Activated CD4-positive, alpha-beta T cell treated with anti-CD3 and anti-CD28 coated beads for 4 hours (primary cell): ENCODE measurements at regions not wholly inside any gene's neighbourhood (a gene's known extent, or its start where the extent isn't known, plus 50 kb on each side); places are given as distances from the start of the nearest gene placed in this dataset.
"Not testable (repeated sequence)": the region's sequence is repeated elsewhere in the genome, so short reads cannot be mapped to it uniquely, and the experiment has no call there.

Experiments used
- DNase-seq, 2 donors: peaks; one replicate each; pipeline ENCODE4 v3.0.0-alpha.2; 2020

- DNase-seq = no peak
Observed at GRCh38 chr10:34013235-34013634, 678.8 kb upstream of the NRP1 start.

- DNase-seq = no peak
Observed at GRCh38 chr10:34010891-34011290, 676.4 kb upstream of the NRP1 start.

- not testable (repeated sequence) for DNase-seq
Observed at GRCh38 chr10:34010228-34010627, 675.8 kb upstream of the NRP1 start.

GRCh38 chr10:34008656-34009055, 674.2 kb upstream of the NRP1 start:
- DNase-seq = no peak

GRCh38 chr10:34006471-34006870, 672.0 kb upstream of the NRP1 start:
- DNase-seq = no peak

GRCh38 chr10:34003561-34003960, 669.1 kb upstream of the NRP1 start:
- DNase-seq = no peak

GRCh38 chr10:34002896-34003295, 668.4 kb upstream of the NRP1 start:
- DNase-seq = no peak

- DNase-seq = no peak
Observed at GRCh38 chr10:34001831-34002230, 667.4 kb upstream of the NRP1 start.

- no peak for DNase-seq
Observed at GRCh38 chr10:34001087-34001580, 666.7 kb upstream of the NRP1 start.

GRCh38 chr10:33993917-33994316, 659.5 kb upstream of the NRP1 start:
- no peak for DNase-seq

- DNase-seq = no peak
Observed at GRCh38 chr10:33991924-33992323, 657.5 kb upstream of the NRP1 start.

GRCh38 chr10:33986515-33986914, 652.0 kb upstream of the NRP1 start:
- DNase-seq = no peak

GRCh38 chr10:33986016-33986415, 651.5 kb upstream of the NRP1 start:
- no peak for DNase-seq

GRCh38 chr10:33982995-33983394, 648.5 kb upstream of the NRP1 start:
- no peak for DNase-seq

GRCh38 chr10:33981301-33981700, 646.8 kb upstream of the NRP1 start:
- no peak for DNase-seq

- DNase-seq = no peak
Observed at GRCh38 chr10:33979195-33979594, 644.7 kb upstream of the NRP1 start.

GRCh38 chr10:33975481-33975880, 641.0 kb upstream of the NRP1 start:
- no peak for DNase-seq

GRCh38 chr10:33974976-33975478, 640.6 kb upstream of the NRP1 start:
- DNase-seq = no peak

GRCh38 chr10:33968983-33969382, 634.5 kb upstream of the NRP1 start:
- DNase-seq = no peak

- DNase-seq = no peak
Observed at GRCh38 chr10:33967606-33968120, 633.2 kb upstream of the NRP1 start.

- no peak for DNase-seq
Observed at GRCh38 chr10:33966946-33967345, 632.5 kb upstream of the NRP1 start.

GRCh38 chr10:33965795-33966581, 631.5 kb upstream of the NRP1 start:
- no peak for DNase-seq

GRCh38 chr10:33963729-33964128, 629.3 kb upstream of the NRP1 start:
- DNase-seq = no peak

GRCh38 chr10:33956322-33956721, 621.9 kb upstream of the NRP1 start:
- DNase-seq = not testable (repeated sequence)

GRCh38 chr10:33955676-33956075, 621.2 kb upstream of the NRP1 start:
- no peak for DNase-seq
